ENCODE measurements at regions not wholly inside any gene's neighbourhood (a gene's known extent, or its start where the extent isn't known, plus 50 kb on each side); places are given as distances from the start of the nearest gene placed in this dataset.

- Histone ChIP-seq H3K79me2 (ENCODE audit: insufficient read depth, low read length) (no peaks in the 10 kb centered on the region), H3K9ac (ENCODE audit: low read depth, low read length) (no peak overlapping the region), H3K4me1 (ENCODE audit: insufficient read depth, low read length) (no peaks in the 10 kb centered on the region), H3K27me3 (ENCODE audit: insufficient read depth, low read length, poor library complexity) (no peaks in the 10 kb centered on the region), H2AFZ (ENCODE audit: low read depth, low read length) (no peak overlapping the region), H3K4me2 (ENCODE audit: insufficient read depth, low read length) (no peak overlapping the region), H3K4me3 (ENCODE audit: low read depth in 1 of 2, low read length in 2 of 2) (no peak overlapping the region), H3K27ac (ENCODE audit: low read length) (no peak overlapping the region), H3K36me3 (ENCODE audit: insufficient read depth, low read length) (no peaks in the 10 kb centered on the region), H3K9me3 (ENCODE audit: insufficient read depth, low read length, severe bottlenecking) (no peaks in the 10 kb centered on the region), H4K20me1 (ENCODE audit: insufficient read depth, low read length) (no peaks in the 10 kb centered on the region)
- ATAC-seq (ENCODE audit: insufficient read depth, low read depth) (no peak), DNase-seq (no peak)
- TF ChIP-seq CTCF (IDR thresholded peaks at IDR 0.05; ENCODE audit: borderline replicate concordance, extremely low read depth, low read length, poor library complexity, severe bottlenecking) = no peak
These were observed 277.7 kb upstream of the TET2 start for GRCh38 chr4:104868958-104869357.

- Histone ChIP-seq H3K79me2 (ENCODE audit: insufficient read depth, low read length) (no peaks in the 10 kb centered on the region), H3K9ac (ENCODE audit: low read depth, low read length) (no peak overlapping the region), H3K27me3 (ENCODE audit: insufficient read depth, low read length, poor library complexity) (no peaks in the 10 kb centered on the region), H3K9me3 (ENCODE audit: insufficient read depth, low read length, severe bottlenecking) (no peaks in the 10 kb centered on the region), H2AFZ (ENCODE audit: low read depth, low read length) (no peak overlapping the region), H3K36me3 (ENCODE audit: insufficient read depth, low read length) (no peaks in the 10 kb centered on the region), H3K4me1 (ENCODE audit: insufficient read depth, low read length) (no peaks in the 10 kb centered on the region), H3K27ac (ENCODE audit: low read length) (no peak overlapping the region), H3K4me3 (ENCODE audit: low read depth in 1 of 2, low read length in 2 of 2) (no peak overlapping the region), H3K4me2 (ENCODE audit: insufficient read depth, low read length) (no peak overlapping the region), H4K20me1 (ENCODE audit: insufficient read depth, low read length) (no peaks in the 10 kb centered on the region)
- TF ChIP-seq CTCF (IDR thresholded peaks at IDR 0.05; ENCODE audit: borderline replicate concordance, extremely low read depth, low read length, poor library complexity, severe bottlenecking) (no peak), EZH2 (IDR thresholded peaks at IDR 0.05; ENCODE audit: borderline replicate concordance, low read depth, low read length, severe bottlenecking) (no peak)
- ATAC-seq (ENCODE audit: insufficient read depth, low read depth) (no peak), DNase-seq (no peak)
These were observed 276.8 kb upstream of the TET2 start for GRCh38 chr4:104869831-104870230.

GRCh38 chr4:104870495-104871233 lies 276.0 kb upstream of the TET2 start:
- Histone ChIP-seq H3K36me3 (ENCODE audit: insufficient read depth, low read length) (no peaks in the 10 kb centered on the region), H4K20me1 (ENCODE audit: insufficient read depth, low read length) (no peaks in the 10 kb centered on the region), H3K4me2 (ENCODE audit: insufficient read depth, low read length) (no peak overlapping the region), H3K27me3 (ENCODE audit: insufficient read depth, low read length, poor library complexity) (no peaks in the 10 kb centered on the region), H3K9ac (ENCODE audit: low read depth, low read length) (no peak overlapping the region), H2AFZ (ENCODE audit: low read depth, low read length) (no peak overlapping the region), H3K79me2 (ENCODE audit: insufficient read depth, low read length) (no peaks in the 10 kb centered on the region), H3K27ac (ENCODE audit: low read length) (no peak overlapping the region), H3K9me3 (ENCODE audit: insufficient read depth, low read length, severe bottlenecking) (no peaks in the 10 kb centered on the region), H3K4me3 (ENCODE audit: low read depth in 1 of 2, low read length in 2 of 2) (no peak overlapping the region), H3K4me1 (ENCODE audit: insufficient read depth, low read length) (no peaks in the 10 kb centered on the region)
- no peak for TF ChIP-seq CTCF (IDR thresholded peaks at IDR 0.05; ENCODE audit: borderline replicate concordance, extremely low read depth, low read length, poor library complexity, severe bottlenecking)
- no peak for TF ChIP-seq EZH2 (IDR thresholded peaks at IDR 0.05; ENCODE audit: borderline replicate concordance, low read depth, low read length, severe bottlenecking)
- DNase-seq (no peak), ATAC-seq (ENCODE audit: insufficient read depth, low read depth) (no peak)

Measured in DND-41 (cell line).